Activated CD4-positive, alpha-beta memory T cell treated with anti-CD3 and anti-CD28 coated beads for 36 hours (primary cell): ENCODE measurements at regions not wholly inside any gene's neighbourhood (a gene's known extent, or its start where the extent isn't known, plus 50 kb on each side); places are given as distances from the start of the nearest gene placed in this dataset.
"Not testable (repeated sequence)": the region's sequence is repeated elsewhere in the genome, so short reads cannot be mapped to it uniquely, and the experiment has no call there.

Experiments used
- CTCF ChIA-PET: fragments of 350-600 bp; sonication (Branson Sonifier 250); formaldehyde crosslinking; loops from one replicate; lab custom pipeline; 2021; ENCODE audit warnings: antibody characterized with exemption, inconsistent platforms; lab: Charles Lee
- POLR2A ChIA-PET: fragments of 350-600 bp; sonication (Branson Sonifier 250); formaldehyde crosslinking; loops from one replicate; lab custom pipeline; 2021; ENCODE audit warnings: antibody characterized with exemption; lab: Charles Lee
- DNase-seq: peaks from one replicate; pipeline ENCODE4 v3.0.0-alpha.2; 2020
- H3K27ac Mint-ChIP-seq: one replicate; pipeline ENCODE4 v1.8.0; 2021; ENCODE audit warnings: mixed read lengths
- H3K27me3 Mint-ChIP-seq: one replicate; pipeline ENCODE4 v1.8.0; 2021; ENCODE audit warnings: mixed read lengths
- H3K36me3 Mint-ChIP-seq: one replicate; pipeline ENCODE4 v1.8.0; 2021; ENCODE audit warnings: mixed read lengths
- H3K4me1 Mint-ChIP-seq: one replicate; pipeline ENCODE4 v1.8.0; 2021; ENCODE audit warnings: low read depth, mixed read lengths
- H3K4me3 Mint-ChIP-seq: one replicate; pipeline ENCODE4 v1.8.0; 2021; ENCODE audit warnings: mild to moderate bottlenecking, mixed read lengths
- H3K9me3 Mint-ChIP-seq: one replicate; pipeline ENCODE4 v1.8.0; 2021; ENCODE audit warnings: mixed read lengths
- intact Hi-C: fragments of 100-400 bp; cut with micrococcal nuclease; formaldehyde crosslinking; loops from one replicate; pipeline ENCODE4 v1.15.1; 2023

GRCh38 chr7:67371429-67372305, 375.0 kb downstream of the TYW1 start:
- Mint-ChIP-seq H3K4me3 (no peak overlapping the region), H3K27me3 (peaks cover 9% of the 10 kb centered on the region), H3K4me1 (no peaks in the 10 kb centered on the region), H3K9me3 (peaks cover 3% of the 10 kb centered on the region), H3K27ac (no peak overlapping the region), H3K36me3 (no peaks in the 10 kb centered on the region)
- peak; percentile 45 for DNase-seq
- ChIA-PET POLR2A (no interaction called here), CTCF (interaction anchor here (0.8 to 1.5 kb wide), 3 partner anchors 8 to 251 kb away, joined by 3 to 8 read pairs (median 3); no protein-coding TSS in a partner anchor)
- intact Hi-C loops = no loop called here

- H3K36me3 Mint-ChIP-seq, POLR2A ChIA-PET: not testable (repeated sequence)
- CTCF ChIA-PET = interaction anchor here (0.6 kb wide), 1 partner anchor 813 kb away, joined by 5 read pairs; no protein-coding TSS in a partner anchor
These were observed 376.8 kb downstream of the TYW1 start for GRCh38 chr7:67373389-67373788.

GRCh38 chr7:67375427-67375826, 378.8 kb downstream of the TYW1 start:
- Mint-ChIP-seq H3K4me1 (no peaks in the 10 kb centered on the region), H3K9me3 (peaks cover 3% of the 10 kb centered on the region), H3K27ac (no peak overlapping the region), H3K36me3 (no peaks in the 10 kb centered on the region), H3K4me3 (no peak overlapping the region), H3K27me3 (peaks cover 9% of the 10 kb centered on the region)
- intact Hi-C loops = no loop called here
- ChIA-PET POLR2A (no interaction called here), CTCF (no interaction called here)
- no peak for DNase-seq

More at GRCh38 chr7:67373389-67373788, 376.8 kb downstream of the TYW1 start:
- H3K27me3 Mint-ChIP-seq, H3K9me3 Mint-ChIP-seq, intact Hi-C loops, H3K27ac Mint-ChIP-seq, DNase-seq, H3K4me3 Mint-ChIP-seq, H3K4me1 Mint-ChIP-seq: not testable (repeated sequence)

GRCh38 chr7:67377939-67378862, 381.6 kb downstream of the TYW1 start:
- H3K4me1 Mint-ChIP-seq = no peaks in the 10 kb centered on the region
- H3K36me3 Mint-ChIP-seq = no peaks in the 10 kb centered on the region
- H3K27ac Mint-ChIP-seq = no peak overlapping the region
- peaks cover 3% of the 10 kb centered on the region for H3K9me3 Mint-ChIP-seq
- peak; percentile 67 for DNase-seq
- POLR2A ChIA-PET = no interaction called here
- H3K4me3 Mint-ChIP-seq = no peak overlapping the region
- CTCF ChIA-PET = interaction anchor here (0.6 to 2.0 kb wide), 7 partner anchors 8 to 247 kb away, joined by 3 to 7 read pairs (median 3); no protein-coding TSS in a partner anchor
- peaks cover 4% of the 10 kb centered on the region for H3K27me3 Mint-ChIP-seq
- intact Hi-C loops = no loop called here

GRCh38 chr7:67380326-67380725, 383.7 kb downstream of the TYW1 start:
- ChIA-PET CTCF (no interaction called here), POLR2A (no interaction called here)
- Mint-ChIP-seq H3K4me3 (no peak overlapping the region), H3K4me1 (no peaks in the 10 kb centered on the region), H3K36me3 (no peaks in the 10 kb centered on the region), H3K9me3 (no peaks in the 10 kb centered on the region), H3K27ac (no peak overlapping the region), H3K27me3 (peaks cover 4% of the 10 kb centered on the region)
- intact Hi-C loops = no loop called here
- DNase-seq = no peak

GRCh38 chr7:67380858-67381257, 384.2 kb downstream of the TYW1 start:
- no peak for DNase-seq
- Mint-ChIP-seq H3K27me3 (peaks cover 4% of the 10 kb centered on the region), H3K4me3 (no peak overlapping the region), H3K27ac (no peak overlapping the region), H3K9me3 (no peaks in the 10 kb centered on the region), H3K4me1 (no peaks in the 10 kb centered on the region), H3K36me3 (no peaks in the 10 kb centered on the region)
- CTCF ChIA-PET = no interaction called here
- intact Hi-C loops = no loop called here
- POLR2A ChIA-PET = interaction anchor here (0.5 kb wide), 1 partner anchor 12 kb away, joined by 4 read pairs; no protein-coding TSS in a partner anchor

- Mint-ChIP-seq H3K36me3 (no peaks in the 10 kb centered on the region), H3K4me1 (no peaks in the 10 kb centered on the region), H3K4me3 (no peak overlapping the region), H3K9me3 (no peaks in the 10 kb centered on the region), H3K27ac (no peak overlapping the region), H3K27me3 (no peaks in the 10 kb centered on the region)
- intact Hi-C loops = no loop called here
- CTCF ChIA-PET = no interaction called here
- no peak for DNase-seq
- POLR2A ChIA-PET = no interaction called here
These were observed 391.2 kb downstream of the TYW1 start for GRCh38 chr7:67387851-67388250.

- CTCF ChIA-PET = interaction anchor here (1.8 kb wide), 1 partner anchor 12 kb away, joined by 4 read pairs; no protein-coding TSS in a partner anchor
- intact Hi-C loops = no loop called here
- Mint-ChIP-seq H3K9me3 (no peaks in the 10 kb centered on the region), H3K36me3 (no peaks in the 10 kb centered on the region), H3K27me3 (no peaks in the 10 kb centered on the region), H3K27ac (no peak overlapping the region), H3K4me1 (no peaks in the 10 kb centered on the region), H3K4me3 (no peak overlapping the region)
- DNase-seq = no peak
- POLR2A ChIA-PET = no interaction called here
These were observed 394.5 kb downstream of the TYW1 start for GRCh38 chr7:67391168-67391567.

- ChIA-PET CTCF (no interaction called here), POLR2A (interaction anchor here (0.6 kb wide), 1 partner anchor 12 kb away, joined by 4 read pairs; no protein-coding TSS in a partner anchor)
- H3K4me3 Mint-ChIP-seq = no peak overlapping the region
- peaks cover 1% of the 10 kb centered on the region for H3K9me3 Mint-ChIP-seq
- no peaks in the 10 kb centered on the region for H3K4me1 Mint-ChIP-seq
- intact Hi-C loops = no loop called here
- H3K36me3 Mint-ChIP-seq = no peaks in the 10 kb centered on the region
- no peak overlapping the region for H3K27ac Mint-ChIP-seq
- H3K27me3 Mint-ChIP-seq = no peaks in the 10 kb centered on the region
- DNase-seq = no peak
These were observed 396.2 kb downstream of the TYW1 start for GRCh38 chr7:67392596-67393438.

- intact Hi-C loops = no loop called here
- Mint-ChIP-seq H3K36me3 (no peaks in the 10 kb centered on the region), H3K9me3 (peaks cover 8% of the 10 kb centered on the region), H3K27me3 (no peaks in the 10 kb centered on the region), H3K27ac (no peak overlapping the region), H3K4me1 (no peaks in the 10 kb centered on the region), H3K4me3 (no peak overlapping the region)
- no peak for DNase-seq
- CTCF ChIA-PET = no interaction called here
- POLR2A ChIA-PET = no interaction called here
These were observed 397.3 kb downstream of the TYW1 start for GRCh38 chr7:67393903-67394302.

- CTCF ChIA-PET = interaction anchor here (1.7 kb wide), 1 partner anchor 20 kb away, joined by 7 read pairs; no protein-coding TSS in a partner anchor
- Mint-ChIP-seq H3K27me3 (no peaks in the 10 kb centered on the region), H3K9me3 (peaks cover 8% of the 10 kb centered on the region), H3K36me3 (no peaks in the 10 kb centered on the region), H3K4me1 (no peaks in the 10 kb centered on the region), H3K27ac (no peak overlapping the region), H3K4me3 (no peak overlapping the region)
- DNase-seq = no peak
- intact Hi-C loops = no loop called here
- POLR2A ChIA-PET = no interaction called here
These were observed 402.3 kb downstream of the TYW1 start for GRCh38 chr7:67398916-67399315.
